ENCODE measurements at regions not wholly inside any gene's neighbourhood (a gene's known extent, or its start where the extent isn't known, plus 50 kb on each side); places are given as distances from the start of the nearest gene placed in this dataset.

DNA sequence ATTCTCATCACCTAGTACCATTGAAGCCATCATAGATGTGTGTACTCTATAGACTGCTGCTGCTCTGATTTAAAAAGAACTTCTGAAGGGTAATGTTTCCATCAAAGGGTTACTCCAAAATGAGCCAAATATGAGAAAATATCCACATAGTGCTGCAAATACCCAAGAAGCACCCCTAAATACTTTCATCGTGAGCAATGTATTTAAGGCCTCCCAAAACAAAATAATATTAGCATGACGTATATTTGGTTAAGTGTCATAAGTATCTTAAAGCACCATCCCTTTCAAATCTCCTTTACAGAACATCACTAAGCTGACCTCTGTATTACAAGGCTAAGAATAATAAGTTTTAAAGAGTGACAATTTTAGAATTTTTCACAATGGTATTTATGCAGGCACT lies 421.8 kb downstream of the MTRR start:
- ChIA-PET POLR2A (no interaction called here), CTCF (interaction anchor here (0.8 to 1.2 kb wide), 2 partner anchors 14 to 363 kb away, joined by 3 read pairs; no protein-coding TSS in a partner anchor)
- DNase-seq (ENCODE audit: low read depth in 1 of 2, low spot score in 1 of 2) (no peak), FAIRE-seq (no peak), ATAC-seq (no peak)
- H3K27ac ChIP-seq = no peak overlapping the region
- TF ChIP-seq MAZ (IDR thresholded peaks at IDR 0.05; ENCODE audit: borderline replicate concordance, low read depth, low read length) (no peak), FOSL2 (IDR thresholded peaks at IDR 0.05) (no peak), FOSL2 (CRISPR knock-in tag; IDR thresholded peaks at IDR 0.05) (no peak)
- TF ChIP-seq, protein P1, sequence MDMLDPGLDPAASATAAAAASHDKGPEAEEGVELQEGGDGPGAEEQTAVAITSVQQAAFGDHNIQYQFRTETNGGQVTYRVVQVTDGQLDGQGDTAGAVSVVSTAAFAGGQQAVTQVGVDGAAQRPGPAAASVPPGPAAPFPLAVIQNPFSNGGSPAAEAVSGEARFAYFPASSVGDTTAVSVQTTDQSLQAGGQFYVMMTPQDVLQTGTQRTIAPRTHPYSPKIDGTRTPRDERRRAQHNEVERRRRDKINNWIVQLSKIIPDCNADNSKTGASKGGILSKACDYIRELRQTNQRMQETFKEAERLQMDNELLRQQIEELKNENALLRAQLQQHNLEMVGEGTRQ (IDR thresholded peaks at IDR 0.05) = no peak
- 31% methylated on average over 2 of the region's 2 CpGs for WGBS (ENCODE audit: missing lambda C conversion rate)
- H3K4me2 ChIP-seq = no peak overlapping the region
- no peaks in the 10 kb centered on the region for H3K9me3 ChIP-seq
- H3K4me1 ChIP-seq = no peaks in the 10 kb centered on the region
- H3K4me3 ChIP-seq = no peak overlapping the region

DNA sequence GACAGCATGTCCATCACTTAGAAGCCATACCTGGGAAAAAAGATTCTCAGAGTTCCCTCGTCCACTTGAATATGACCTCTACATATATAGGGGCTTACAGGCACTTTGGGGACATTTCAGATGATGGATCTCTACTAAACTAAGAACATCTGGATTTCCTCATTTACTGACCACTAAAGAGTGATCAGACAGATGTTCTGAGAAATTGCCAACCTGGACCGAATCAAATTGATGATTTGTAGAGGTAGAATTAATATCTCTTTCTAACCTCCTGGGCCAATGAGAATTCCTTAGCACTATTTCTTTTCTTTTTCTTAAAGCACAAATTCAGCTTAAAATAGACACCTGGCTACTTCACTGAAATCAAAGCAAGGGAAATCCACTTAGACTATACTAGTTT lies 422.7 kb downstream of the MTRR start:
- TF ChIP-seq, protein P2, sequence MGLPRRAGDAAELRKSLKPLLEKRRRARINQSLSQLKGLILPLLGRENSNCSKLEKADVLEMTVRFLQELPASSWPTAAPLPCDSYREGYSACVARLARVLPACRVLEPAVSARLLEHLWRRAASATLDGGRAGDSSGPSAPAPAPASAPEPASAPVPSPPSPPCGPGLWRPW (IDR thresholded peaks at IDR 0.05) = no peak
- TF ChIP-seq TFCP2L1 (CRISPR knock-in tag; IDR thresholded peaks at IDR 0.05) (no peak), RFX5 (IDR thresholded peaks at IDR 0.05) (no peak), KDM1A (IDR thresholded peaks at IDR 0.05; ENCODE audit: low read depth) (no peak), POLR2AphosphoS2 (conservative IDR thresholded peaks at IDR 0.05; ENCODE audit: low read length) (no peak), ZFP36 (IDR thresholded peaks at IDR 0.05; ENCODE audit: borderline replicate concordance, partially characterized antibody) (no peak), RCOR1 (IDR thresholded peaks at IDR 0.05; ENCODE audit: low read depth, low read length) (no peak), CBX2 (IDR thresholded peaks at IDR 0.05; ENCODE audit: borderline replicate concordance, low read depth) (no peak), RNF2 (IDR thresholded peaks at IDR 0.05; ENCODE audit: borderline replicate concordance, low read depth) (no peak), JUNB (IDR thresholded peaks at IDR 0.05) (no peak), BHLHE40 (IDR thresholded peaks at IDR 0.05; ENCODE audit: low read depth, low read length) (no peak), GATA3 (IDR thresholded peaks at IDR 0.05; ENCODE audit: borderline replicate concordance) (no peak)
- TF ChIP-seq, protein P3, sequence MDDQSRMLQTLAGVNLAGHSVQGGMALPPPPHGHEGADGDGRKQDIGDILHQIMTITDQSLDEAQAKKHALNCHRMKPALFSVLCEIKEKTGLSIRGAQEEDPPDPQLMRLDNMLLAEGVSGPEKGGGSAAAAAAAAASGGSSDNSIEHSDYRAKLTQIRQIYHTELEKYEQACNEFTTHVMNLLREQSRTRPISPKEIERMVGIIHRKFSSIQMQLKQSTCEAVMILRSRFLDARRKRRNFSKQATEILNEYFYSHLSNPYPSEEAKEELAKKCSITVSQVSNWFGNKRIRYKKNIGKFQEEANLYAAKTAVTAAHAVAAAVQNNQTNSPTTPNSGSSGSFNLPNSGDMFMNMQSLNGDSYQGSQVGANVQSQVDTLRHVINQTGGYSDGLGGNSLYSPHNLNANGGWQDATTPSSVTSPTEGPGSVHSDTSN (IDR thresholded peaks at IDR 0.05) = no peak
- TF ChIP-seq, protein P4, sequence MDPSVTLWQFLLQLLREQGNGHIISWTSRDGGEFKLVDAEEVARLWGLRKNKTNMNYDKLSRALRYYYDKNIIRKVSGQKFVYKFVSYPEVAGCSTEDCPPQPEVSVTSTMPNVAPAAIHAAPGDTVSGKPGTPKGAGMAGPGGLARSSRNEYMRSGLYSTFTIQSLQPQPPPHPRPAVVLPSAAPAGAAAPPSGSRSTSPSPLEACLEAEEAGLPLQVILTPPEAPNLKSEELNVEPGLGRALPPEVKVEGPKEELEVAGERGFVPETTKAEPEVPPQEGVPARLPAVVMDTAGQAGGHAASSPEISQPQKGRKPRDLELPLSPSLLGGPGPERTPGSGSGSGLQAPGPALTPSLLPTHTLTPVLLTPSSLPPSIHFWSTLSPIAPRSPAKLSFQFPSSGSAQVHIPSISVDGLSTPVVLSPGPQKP (IDR thresholded peaks at IDR 0.05; ENCODE audit: low read depth, low read length) = no peak
- Histone ChIP-seq H3K9me3 (no peaks in the 10 kb centered on the region), H3K4me2 (no peak overlapping the region), H3K27ac (no peak overlapping the region), H3K4me1 (no peaks in the 10 kb centered on the region), H3K4me3 (no peak overlapping the region)
- no peak for FAIRE-seq
- ChIA-PET CTCF (no interaction called here), POLR2A (no interaction called here)
- no peak for DNase-seq (ENCODE audit: low read depth in 1 of 2, low spot score in 1 of 2)
- 6% methylated on average over 2 of the region's 2 CpGs for WGBS (ENCODE audit: missing lambda C conversion rate)
- no peak for ATAC-seq

DNA sequence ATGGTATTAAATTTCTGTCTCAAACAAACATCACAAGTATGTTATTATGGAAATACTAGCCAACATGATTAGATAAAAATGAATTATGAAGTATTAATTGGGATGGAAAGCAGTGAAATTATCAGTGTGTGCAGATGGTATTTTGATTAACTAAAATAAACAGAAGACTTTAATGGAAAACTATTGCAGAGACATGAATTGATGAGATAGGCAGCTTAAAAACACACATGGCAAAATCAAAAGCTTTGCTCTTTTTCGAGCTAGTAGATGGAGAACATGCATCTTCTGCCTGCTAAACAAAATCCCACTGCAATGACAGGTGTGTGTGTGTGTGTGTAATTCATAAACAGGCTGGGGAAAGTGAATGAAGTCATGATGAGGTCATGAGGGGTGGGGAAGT lies 426.2 kb downstream of the MTRR start:
- WGBS (ENCODE audit: missing lambda C conversion rate) = 3% methylated on average over 1 of the region's 1 CpG
- FAIRE-seq (no peak), ATAC-seq (no peak), DNase-seq (ENCODE audit: low read depth in 1 of 2, low spot score in 1 of 2) (no peak)
- Histone ChIP-seq H3K27ac (no peak overlapping the region), H3K4me3 (no peak overlapping the region), H3K9me3 (no peaks in the 10 kb centered on the region), H3K4me1 (no peaks in the 10 kb centered on the region), H3K4me2 (no peak overlapping the region)
- POLR2A ChIA-PET = no interaction called here
- CTCF ChIA-PET = no interaction called here
- no peak for TF ChIP-seq RARB (CRISPR knock-in tag; IDR thresholded peaks at IDR 0.05)

DNA sequence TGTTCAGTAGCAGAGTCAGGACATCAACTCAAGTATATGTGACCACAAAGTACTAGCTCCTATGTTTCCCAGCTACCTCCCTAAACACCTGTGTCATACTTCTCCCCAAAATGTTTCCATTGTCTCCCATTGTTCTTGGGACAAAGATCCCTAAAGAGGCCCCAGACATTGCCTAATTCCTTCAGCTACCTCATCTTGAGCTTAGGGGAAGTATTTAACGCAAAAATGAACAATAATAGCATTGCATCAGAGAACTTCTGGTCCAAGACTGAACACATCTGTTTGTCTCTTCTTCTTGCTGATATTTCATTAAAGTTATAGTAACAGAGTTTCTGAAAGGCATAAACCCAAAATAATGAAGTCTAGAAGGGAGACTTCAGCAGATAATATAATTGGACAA lies 430.8 kb downstream of the MTRR start:
- Histone ChIP-seq H3K9me3 (no peaks in the 10 kb centered on the region), H3K27ac (no peak overlapping the region), H3K4me1 (no peaks in the 10 kb centered on the region), H3K4me3 (no peak overlapping the region), H3K4me2 (no peak overlapping the region)
- ATAC-seq = no peak
- FAIRE-seq = no peak
- ChIA-PET POLR2A (no interaction called here), CTCF (no interaction called here)
- 0% methylated on average over 1 of the region's 1 CpG for WGBS (ENCODE audit: missing lambda C conversion rate)
- no peak for DNase-seq (ENCODE audit: low read depth in 1 of 2, low spot score in 1 of 2)
- TF ChIP-seq, protein P4 (IDR thresholded peaks at IDR 0.05; ENCODE audit: low read depth, low read length) = no peak
- TF ChIP-seq SMC3 (IDR thresholded peaks at IDR 0.05) (no peak), RCOR1 (IDR thresholded peaks at IDR 0.05; ENCODE audit: low read depth, low read length) (no peak), EP300 (IDR thresholded peaks at IDR 0.05) (no peak), JUNB (IDR thresholded peaks at IDR 0.05) (no peak), FOSB (CRISPR knock-in tag; IDR thresholded peaks at IDR 0.05) (no peak), PHF8 (IDR thresholded peaks at IDR 0.05; ENCODE audit: borderline replicate concordance, low read depth) (no peak), CHD4 (IDR thresholded peaks at IDR 0.05; ENCODE audit: borderline replicate concordance) (no peak), SREBF2 (IDR thresholded peaks at IDR 0.05) (no peak)
- TF ChIP-seq, protein P2 (IDR thresholded peaks at IDR 0.05) = no peak
- TF ChIP-seq, protein P5, sequence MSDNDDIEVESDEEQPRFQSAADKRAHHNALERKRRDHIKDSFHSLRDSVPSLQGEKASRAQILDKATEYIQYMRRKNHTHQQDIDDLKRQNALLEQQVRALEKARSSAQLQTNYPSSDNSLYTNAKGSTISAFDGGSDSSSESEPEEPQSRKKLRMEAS (IDR thresholded peaks at IDR 0.05) = no peak
